ENCODE measurements at regions not wholly inside any gene's neighbourhood (a gene's known extent, or its start where the extent isn't known, plus 50 kb on each side); places are given as distances from the start of the nearest gene placed in this dataset.

DNA sequence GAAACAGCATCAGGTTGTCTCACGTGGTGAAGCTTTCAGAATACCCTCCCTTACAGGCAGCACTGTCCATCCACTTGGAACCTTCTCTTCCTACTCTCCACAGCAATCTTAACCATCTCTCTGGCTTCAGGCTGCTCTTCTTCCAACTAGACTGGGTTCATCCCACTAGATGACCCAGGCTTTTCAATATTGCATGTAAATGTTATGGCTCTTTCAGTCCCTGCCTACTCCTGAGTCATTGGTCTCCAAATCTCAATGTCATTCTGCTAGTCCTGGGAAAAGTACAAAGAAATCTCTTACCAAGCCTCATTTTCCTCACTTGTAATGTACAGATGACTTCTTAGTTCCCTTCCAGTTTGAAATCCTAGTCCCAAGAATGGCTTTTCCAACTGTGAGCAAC lies 109.7 kb upstream of the CTNNB1 start:
- no peak overlapping the region for H3K4me3 ChIP-seq
- WGBS, 2 donors = 84 to 100% methylated on average over 1 of the region's 1 CpG
- peaks cover 0 to 3% (median 0%) of the 10 kb centered on the region in 4 donors for H3K9me3 ChIP-seq (ENCODE audit: control insufficient read depth in 4 of 4, insufficient read depth in 3 of 4, low read length in 3 of 4)
- no peaks in the 10 kb centered on the region for H3K27me3 ChIP-seq (ENCODE audit: control insufficient read depth in 3 of 3, insufficient read depth in 3 of 3, low read length in 2 of 3)
- DNase-seq (no peak), ATAC-seq (ENCODE audit: insufficient read depth, low FRiP score) (no peak)
- H3K36me3 ChIP-seq (ENCODE audit: control insufficient read depth in 4 of 4, insufficient read depth in 4 of 4, low read length in 4 of 4) = no peaks in the 10 kb centered on the region
- H3K27ac ChIP-seq (ENCODE audit: low read depth in 1 of 2, low read length in 1 of 2) = no peak overlapping the region
- no peak overlapping the region for H3K9ac ChIP-seq (ENCODE audit: insufficient read depth in 1 of 2, low read length in 2 of 2)
- TF ChIP-seq, protein P1, sequence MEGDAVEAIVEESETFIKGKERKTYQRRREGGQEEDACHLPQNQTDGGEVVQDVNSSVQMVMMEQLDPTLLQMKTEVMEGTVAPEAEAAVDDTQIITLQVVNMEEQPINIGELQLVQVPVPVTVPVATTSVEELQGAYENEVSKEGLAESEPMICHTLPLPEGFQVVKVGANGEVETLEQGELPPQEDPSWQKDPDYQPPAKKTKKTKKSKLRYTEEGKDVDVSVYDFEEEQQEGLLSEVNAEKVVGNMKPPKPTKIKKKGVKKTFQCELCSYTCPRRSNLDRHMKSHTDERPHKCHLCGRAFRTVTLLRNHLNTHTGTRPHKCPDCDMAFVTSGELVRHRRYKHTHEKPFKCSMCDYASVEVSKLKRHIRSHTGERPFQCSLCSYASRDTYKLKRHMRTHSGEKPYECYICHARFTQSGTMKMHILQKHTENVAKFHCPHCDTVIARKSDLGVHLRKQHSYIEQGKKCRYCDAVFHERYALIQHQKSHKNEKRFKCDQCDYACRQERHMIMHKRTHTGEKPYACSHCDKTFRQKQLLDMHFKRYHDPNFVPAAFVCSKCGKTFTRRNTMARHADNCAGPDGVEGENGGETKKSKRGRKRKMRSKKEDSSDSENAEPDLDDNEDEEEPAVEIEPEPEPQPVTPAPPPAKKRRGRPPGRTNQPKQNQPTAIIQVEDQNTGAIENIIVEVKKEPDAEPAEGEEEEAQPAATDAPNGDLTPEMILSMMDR (IDR thresholded peaks at IDR 0.05; ENCODE audit: control extremely low read depth, extremely low read depth) = no peak
- peaks cover 0 to 6% (median 0%) of the 10 kb centered on the region in 5 donors for H3K4me1 ChIP-seq (ENCODE audit: control insufficient read depth in 5 of 5, insufficient read depth in 5 of 5, low read length in 5 of 5)

DNA sequence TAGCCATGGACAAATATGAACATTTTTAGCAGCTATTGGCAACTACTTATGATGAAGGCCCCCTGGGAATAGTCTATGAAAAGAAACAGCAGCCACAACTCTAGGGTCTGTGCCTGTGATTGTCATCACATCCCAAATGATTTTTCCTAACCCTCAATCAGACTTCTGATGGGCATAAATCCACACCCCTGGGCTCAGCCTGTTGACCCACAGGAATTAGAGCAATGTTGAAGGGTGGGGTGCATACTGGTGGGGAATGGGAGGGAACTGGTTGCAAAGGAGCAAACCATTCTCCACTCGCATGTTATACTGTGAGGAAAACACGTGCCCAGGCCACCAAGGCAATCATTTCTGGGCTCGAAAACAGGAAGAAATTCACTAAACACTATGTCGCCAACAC lies 106.5 kb upstream of the CTNNB1 start:
- H3K9ac ChIP-seq (ENCODE audit: insufficient read depth in 1 of 2, low read length in 2 of 2) = no peak overlapping the region
- no peaks in the 10 kb centered on the region for H3K36me3 ChIP-seq (ENCODE audit: control insufficient read depth in 4 of 4, insufficient read depth in 4 of 4, low read length in 4 of 4)
- DNase-seq (no peak), ATAC-seq (ENCODE audit: insufficient read depth, low FRiP score) (no peak)
- H3K27ac ChIP-seq (ENCODE audit: low read depth in 1 of 2, low read length in 1 of 2) = no peak overlapping the region
- no peaks in the 10 kb centered on the region for H3K9me3 ChIP-seq (ENCODE audit: control insufficient read depth in 4 of 4, insufficient read depth in 3 of 4, low read length in 3 of 4)
- H3K4me3 ChIP-seq = no peak overlapping the region
- TF ChIP-seq, protein P1 (IDR thresholded peaks at IDR 0.05; ENCODE audit: control extremely low read depth, extremely low read depth) = no peak
- peaks cover 0 to 6% (median 0%) of the 10 kb centered on the region in 5 donors for H3K4me1 ChIP-seq (ENCODE audit: control insufficient read depth in 5 of 5, insufficient read depth in 5 of 5, low read length in 5 of 5)
- H3K27me3 ChIP-seq (ENCODE audit: control insufficient read depth in 3 of 3, insufficient read depth in 3 of 3, low read length in 2 of 3) = no peaks in the 10 kb centered on the region
- WGBS, 2 donors = 69 to 77% methylated on average over 4 of the region's 4 CpGs

- Histone ChIP-seq H3K4me3 (no peak overlapping the region), H3K4me1 (ENCODE audit: control insufficient read depth in 5 of 5, insufficient read depth in 5 of 5, low read length in 5 of 5) (peaks cover 0 to 6% (median 0%) of the 10 kb centered on the region in 5 donors)
- 96 to 98% methylated on average over 3 of the region's 3 CpGs for WGBS, 2 donors
Measured at GRCh38 chr3:41093476-41093875, 105.8 kb upstream of the CTNNB1 start.

More at GRCh38 chr3:41093476-41093875, 105.8 kb upstream of the CTNNB1 start:
- no peaks in the 10 kb centered on the region for H3K36me3 ChIP-seq (ENCODE audit: control insufficient read depth in 4 of 4, insufficient read depth in 4 of 4, low read length in 4 of 4)
- TF ChIP-seq, protein P1 (IDR thresholded peaks at IDR 0.05; ENCODE audit: control extremely low read depth, extremely low read depth) = no peak
- no peak for ATAC-seq (ENCODE audit: insufficient read depth, low FRiP score)
- no peaks in the 10 kb centered on the region for H3K9me3 ChIP-seq (ENCODE audit: control insufficient read depth in 4 of 4, insufficient read depth in 3 of 4, low read length in 3 of 4)
- H3K27ac ChIP-seq (ENCODE audit: low read depth in 1 of 2, low read length in 1 of 2) = no peak overlapping the region
- H3K9ac ChIP-seq (ENCODE audit: insufficient read depth in 1 of 2, low read length in 2 of 2) = no peak overlapping the region
- DNase-seq = no peak
- H3K27me3 ChIP-seq (ENCODE audit: control insufficient read depth in 3 of 3, insufficient read depth in 3 of 3, low read length in 2 of 3) = no peaks in the 10 kb centered on the region

Data from lung (tissue), 11 donors.